ENCODE measurements at regions not wholly inside any gene's neighbourhood (a gene's known extent, or its start where the extent isn't known, plus 50 kb on each side); places are given as distances from the start of the nearest gene placed in this dataset.

GRCh38 chr6:151729829-151730495 is 77.5 kb upstream of the ESR1 start:
- in situ Hi-C loops (cut with MboI; ENCODE audit: low pct_ligation_motif_present in 1 of 4, low pct_unique_long_range_greater_than_20kb in 1 of 4, low sequenced_read_pairs in 3 of 4) = no loop called here
- H3K36me3 ChIP-seq = no peaks in the 10 kb centered on the region
- 62 to 78% methylated on average over 3 to 6 of the region's 6 CpGs for WGBS, 2 donors (ENCODE audit: low coverage in 1 of 2)
- no peak overlapping the region for H3K4me3 ChIP-seq
- no peaks in the 10 kb centered on the region for H3K27me3 ChIP-seq
- no peak for DNase-seq
- no peaks in the 10 kb centered on the region for H3K9me3 ChIP-seq
- no peak for TF ChIP-seq EP300 (IDR thresholded peaks at IDR 0.05; ENCODE audit: low read depth)
- TF ChIP-seq POLR2A (IDR thresholded peaks at IDR 0.05) = no peak
- no peak for TF ChIP-seq CTCF (IDR thresholded peaks at IDR 0.05)
- TF ChIP-seq POLR2AphosphoS5 (IDR thresholded peaks at IDR 0.05) = no peak
- H3K4me1 ChIP-seq = no peaks in the 10 kb centered on the region
- intact Hi-C loops (cut with DNase I; ENCODE audit: low total_unique reads) = no loop called here
- no peak overlapping the region for H3K27ac ChIP-seq

DNA sequence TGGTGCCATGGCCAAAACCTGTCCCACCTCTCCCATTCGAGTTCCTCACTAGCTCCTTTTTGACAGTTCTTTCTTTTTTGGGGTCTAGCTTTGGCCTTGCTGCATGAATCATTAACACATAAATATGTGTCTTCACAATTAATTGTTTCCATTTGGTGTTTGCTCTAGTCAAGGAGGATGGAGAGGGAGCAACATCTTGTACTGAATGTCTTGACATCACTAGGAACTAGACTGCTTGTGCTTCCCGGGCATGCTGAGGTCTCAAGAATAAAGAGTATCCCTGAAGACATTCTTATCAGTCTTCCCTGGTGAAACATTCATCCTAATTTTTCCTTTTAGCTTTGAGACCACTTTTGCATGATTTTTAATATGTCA is 77.0 kb upstream of the ESR1 start:
- H3K27me3 ChIP-seq = no peaks in the 10 kb centered on the region
- intact Hi-C loops (cut with DNase I; ENCODE audit: low total_unique reads) (no loop called here), in situ Hi-C loops (cut with MboI; ENCODE audit: low pct_ligation_motif_present in 1 of 4, low pct_unique_long_range_greater_than_20kb in 1 of 4, low sequenced_read_pairs in 3 of 4) (no loop called here)
- H3K36me3 ChIP-seq = no peaks in the 10 kb centered on the region
- TF ChIP-seq POLR2AphosphoS5 (IDR thresholded peaks at IDR 0.05) = no peak
- TF ChIP-seq POLR2A (IDR thresholded peaks at IDR 0.05) = no peak
- no peak for TF ChIP-seq CTCF (IDR thresholded peaks at IDR 0.05)
- TF ChIP-seq EP300 (IDR thresholded peaks at IDR 0.05; ENCODE audit: low read depth) = no peak
- DNase-seq = no peak
- H3K9me3 ChIP-seq = no peaks in the 10 kb centered on the region
- WGBS, 2 donors (ENCODE audit: low coverage in 1 of 2) = 71 to 80% methylated on average over 1 to 2 of the region's 2 CpGs
- no peak overlapping the region for H3K27ac ChIP-seq
- no peaks in the 10 kb centered on the region for H3K4me1 ChIP-seq
- H3K4me3 ChIP-seq = no peak overlapping the region

GRCh38 chr6:151731313-151731712 is 76.2 kb upstream of the ESR1 start:
- Histone ChIP-seq H3K4me1 (no peaks in the 10 kb centered on the region), H3K27me3 (no peaks in the 10 kb centered on the region), H3K9me3 (no peaks in the 10 kb centered on the region), H3K36me3 (no peaks in the 10 kb centered on the region), H3K4me3 (no peak overlapping the region), H3K27ac (no peak overlapping the region)
- WGBS, 2 donors (ENCODE audit: low coverage in 1 of 2) = 47 to 64% methylated on average over 3 of the region's 3 CpGs
- intact Hi-C loops (cut with DNase I; ENCODE audit: low total_unique reads) = no loop called here
- TF ChIP-seq POLR2A (IDR thresholded peaks at IDR 0.05) (no peak), CTCF (IDR thresholded peaks at IDR 0.05) (no peak), EP300 (IDR thresholded peaks at IDR 0.05; ENCODE audit: low read depth) (no peak), POLR2AphosphoS5 (IDR thresholded peaks at IDR 0.05) (no peak)
- in situ Hi-C loops (cut with MboI; ENCODE audit: low pct_ligation_motif_present in 1 of 4, low pct_unique_long_range_greater_than_20kb in 1 of 4, low sequenced_read_pairs in 3 of 4) = no loop called here
- no peak for DNase-seq

GRCh38 chr6:151733680-151734320 is 73.7 kb upstream of the ESR1 start:
- H3K4me3 ChIP-seq = no peak overlapping the region
- H3K27ac ChIP-seq = no peak overlapping the region
- intact Hi-C loops (cut with DNase I; ENCODE audit: low total_unique reads) = no loop called here
- no peak for TF ChIP-seq CTCF (IDR thresholded peaks at IDR 0.05)
- TF ChIP-seq POLR2AphosphoS5 (IDR thresholded peaks at IDR 0.05) = no peak
- no peak for TF ChIP-seq POLR2A (IDR thresholded peaks at IDR 0.05)
- TF ChIP-seq EP300 (IDR thresholded peaks at IDR 0.05; ENCODE audit: low read depth) = no peak
- in situ Hi-C loops (cut with MboI; ENCODE audit: low pct_ligation_motif_present in 1 of 4, low pct_unique_long_range_greater_than_20kb in 1 of 4, low sequenced_read_pairs in 3 of 4) = no loop called here
- H3K27me3 ChIP-seq = no peaks in the 10 kb centered on the region
- WGBS, 2 donors (ENCODE audit: low coverage in 1 of 2) = 87 to 92% methylated on average over 3 of the region's 3 CpGs
- no peaks in the 10 kb centered on the region for H3K36me3 ChIP-seq
- DNase-seq = no peak
- H3K9me3 ChIP-seq = no peaks in the 10 kb centered on the region
- H3K4me1 ChIP-seq = no peaks in the 10 kb centered on the region
